ENCODE measurements at regions not wholly inside any gene's neighbourhood (a gene's known extent, or its start where the extent isn't known, plus 50 kb on each side); places are given as distances from the start of the nearest gene placed in this dataset.

- FAIRE-seq (no peak), DNase-seq (ENCODE audit: low spot score) (no peak), ATAC-seq (no peak)
- BruUV-seq (replicated peaks) = no TSS peak
- CTCF ChIA-PET (ENCODE audit: low intra/inter-chr PET ratio, low total read pairs) = no interaction called here
- no peaks in the 10 kb centered on the region for H3K4me1 ChIP-seq (ENCODE audit: insufficient read depth, low read length)
- POLR2A ChIA-PET = no interaction called here
- no peak overlapping the region for H3K4me2 ChIP-seq (ENCODE audit: low read depth, low read length)
- no peaks in the 10 kb centered on the region for H3K27me3 ChIP-seq (ENCODE audit: control insufficient read depth in 1 of 2, insufficient read depth in 2 of 2, low read length in 2 of 2)
- H3K4me3 ChIP-seq (replicated peaks in 1 of 3; ENCODE audit: insufficient read depth in 1 of 3, low read depth in 2 of 3, low read length in 3 of 3) = no peak overlapping the region
- no peak overlapping the region for H3K27ac ChIP-seq (ENCODE audit: extremely low read length, insufficient read depth, low read length)
- no peaks in the 10 kb centered on the region; the same call in 1 of the 2 replicates for H3K9me3 ChIP-seq (ENCODE audit: low read length)
- H3K9ac ChIP-seq (ENCODE audit: insufficient read depth, low read depth, low read length) = no peak overlapping the region
- in situ Hi-C loops (cut with HindIII; ENCODE audit: extremely low pct_ligation_motif_present, low pct_unique_long_range_greater_than_20kb) = no loop called here
- no peaks in the 10 kb centered on the region for H3K36me3 ChIP-seq (replicated peaks in 1 of 2; ENCODE audit: control insufficient read depth in 1 of 2, insufficient read depth in 2 of 2, low read length in 2 of 2)
- H3K79me2 ChIP-seq (ENCODE audit: insufficient read depth, low read length) = no peaks in the 10 kb centered on the region
- no peak for TF ChIP-seq ZNF350 (CRISPR knock-in tag; IDR thresholded peaks at IDR 0.05; ENCODE audit: borderline replicate concordance, low read depth)
- TF ChIP-seq ZNF614 (CRISPR knock-in tag; IDR thresholded peaks at IDR 0.05; ENCODE audit: borderline replicate concordance) = no peak
- TF ChIP-seq, protein P1, sequence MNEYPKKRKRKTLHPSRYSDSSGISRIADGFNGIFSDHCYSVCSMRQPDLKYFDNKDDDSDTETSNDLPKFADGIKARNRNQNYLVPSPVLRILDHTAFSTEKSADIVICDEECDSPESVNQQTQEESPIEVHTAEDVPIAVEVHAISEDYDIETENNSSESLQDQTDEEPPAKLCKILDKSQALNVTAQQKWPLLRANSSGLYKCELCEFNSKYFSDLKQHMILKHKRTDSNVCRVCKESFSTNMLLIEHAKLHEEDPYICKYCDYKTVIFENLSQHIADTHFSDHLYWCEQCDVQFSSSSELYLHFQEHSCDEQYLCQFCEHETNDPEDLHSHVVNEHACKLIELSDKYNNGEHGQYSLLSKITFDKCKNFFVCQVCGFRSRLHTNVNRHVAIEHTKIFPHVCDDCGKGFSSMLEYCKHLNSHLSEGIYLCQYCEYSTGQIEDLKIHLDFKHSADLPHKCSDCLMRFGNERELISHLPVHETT (CRISPR knock-in tag; conservative IDR thresholded peaks at IDR 0.05) = no peak
- no peak for TF ChIP-seq SSRP1 (CRISPR knock-in tag; IDR thresholded peaks at IDR 0.05)
- no peak for TF ChIP-seq ZFP62 (CRISPR knock-in tag; IDR thresholded peaks at IDR 0.05)
- TF ChIP-seq ZBTB20 (CRISPR knock-in tag; IDR thresholded peaks at IDR 0.05; ENCODE audit: borderline replicate concordance, low read depth) = no peak
- no peak for TF ChIP-seq DDIT3 (CRISPR knock-in tag; IDR thresholded peaks at IDR 0.05)
- TF ChIP-seq YY1 (IDR thresholded peaks at IDR 0.05; ENCODE audit: insufficient read depth, insufficient replicate concordance, low read depth, low read length) = no peak
- no peak for TF ChIP-seq ZNF282 (IDR thresholded peaks at IDR 0.05; ENCODE audit: partially characterized antibody)
- TF ChIP-seq NFRKB (IDR thresholded peaks at IDR 0.05) = no peak
- no peak for TF ChIP-seq ARNT2 (CRISPR knock-in tag; IDR thresholded peaks at IDR 0.05; ENCODE audit: low read depth)
- TF ChIP-seq ZNF33A (CRISPR knock-in tag; IDR thresholded peaks at IDR 0.05; ENCODE audit: borderline replicate concordance) = no peak
- no peak for TF ChIP-seq EED (CRISPR knock-in tag; IDR thresholded peaks at IDR 0.05)
- no peak for TF ChIP-seq NR1H2 (CRISPR knock-in tag; IDR thresholded peaks at IDR 0.05; ENCODE audit: borderline replicate concordance, low read depth)
- TF ChIP-seq SOX13 (IDR thresholded peaks at IDR 0.05) = no peak
- TF ChIP-seq SOX13 (CRISPR knock-in tag; conservative IDR thresholded peaks at IDR 0.05 in 1 of 2, IDR thresholded peaks at IDR 0.05 in 1 of 2) = no peak
- TF ChIP-seq, protein P2, sequence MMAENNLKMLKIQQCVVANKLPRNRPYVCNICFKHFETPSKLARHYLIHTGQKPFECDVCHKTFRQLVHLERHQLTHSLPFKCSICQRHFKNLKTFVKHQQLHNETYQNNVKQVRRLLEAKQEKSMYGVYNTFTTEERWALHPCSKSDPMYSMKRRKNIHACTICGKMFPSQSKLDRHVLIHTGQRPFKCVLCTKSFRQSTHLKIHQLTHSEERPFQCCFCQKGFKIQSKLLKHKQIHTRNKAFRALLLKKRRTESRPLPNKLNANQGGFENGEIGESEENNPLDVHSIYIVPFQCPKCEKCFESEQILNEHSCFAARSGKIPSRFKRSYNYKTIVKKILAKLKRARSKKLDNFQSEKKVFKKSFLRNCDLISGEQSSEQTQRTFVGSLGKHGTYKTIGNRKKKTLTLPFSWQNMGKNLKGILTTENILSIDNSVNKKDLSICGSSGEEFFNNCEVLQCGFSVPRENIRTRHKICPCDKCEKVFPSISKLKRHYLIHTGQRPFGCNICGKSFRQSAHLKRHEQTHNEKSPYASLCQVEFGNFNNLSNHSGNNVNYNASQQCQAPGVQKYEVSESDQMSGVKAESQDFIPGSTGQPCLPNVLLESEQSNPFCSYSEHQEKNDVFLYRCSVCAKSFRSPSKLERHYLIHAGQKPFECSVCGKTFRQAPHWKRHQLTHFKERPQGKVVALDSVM (CRISPR knock-in tag; IDR thresholded peaks at IDR 0.05) = no peak
- no peak for TF ChIP-seq AHR (CRISPR knock-in tag; IDR thresholded peaks at IDR 0.05)
- no peak overlapping the region for H2AFZ ChIP-seq (ENCODE audit: low read length)
- WGBS (ENCODE audit: low lambda C conversion rate) = 0% methylated on average over 4 of the region's 4 CpGs
- H4K20me1 ChIP-seq (ENCODE audit: insufficient read depth, low read length) = no peaks in the 10 kb centered on the region
- intact Hi-C loops (cut with micrococcal nuclease; ENCODE audit: unreplicated experiment) = no loop called here
These were observed 644.7 kb upstream of the DPP6 start for GRCh38 chr7:153407291-153408046.
